HCT116 (cell line): ENCODE measurements at regions not wholly inside any gene's neighbourhood (a gene's known extent, or its start where the extent isn't known, plus 50 kb on each side); places are given as distances from the start of the nearest gene placed in this dataset.

ENCODE experiments used
- ATAC-seq: fragments of 200-7000 bp; cut with Tn5 transposase; 2 replicates; pipeline ENCODE4 v1.9.1; 2020; ENCODE audit warnings: mild to moderate bottlenecking, moderate library complexity
- BruUV-seq: library from RNA; stranded (reverse); fragments of 400-500 nt; replicated peaks from 2 replicates; lab custom pipeline; 2021; lab: Mats Ljungman, UMichigan
- CTCF ChIA-PET: fragments of 300-600 bp; sonication (Branson Sonifier 250); formaldehyde crosslinking; loops from one replicate; lab custom pipeline; 2021; ENCODE audit warnings: antibody characterized with exemption; lab: Charles Lee
- POLR2A ChIA-PET: fragments of 300-600, 350-600 bp; sonication (Branson Sonifier 250); formaldehyde crosslinking; loops from one replicate; lab custom pipeline; 2021; ENCODE audit warnings: antibody characterized with exemption; lab: Charles Lee
- RAD21 ChIA-PET, 2 experiments: fragments of 300-600 bp; sonication (Branson Sonifier 250); formaldehyde crosslinking; loops; one replicate each; lab custom pipeline; 2023; ENCODE audit warnings: low total read pairs in 2 of 2; ENCODE audit not compliant: uncharacterized antibody in 2 of 2, unreplicated experiment in 2 of 2, low non-redundant PET in 1 of 2; lab: Charles Lee
- DNase-seq: peaks from one replicate; pipeline ENCODE4 v3.0.0-alpha.2; 2010; ENCODE audit warnings: low read depth, low spot score
- H2AFZ ChIP-seq: fragments of 200-600 bp; shearing (Covaris generic), sonication (generic); 2 replicates; pipeline ENCODE4 v1.6.1; 2017; ENCODE audit warnings: low read depth, mixed run types, mixed read lengths, antibody characterized with exemption, low read length; ENCODE audit not compliant: poor library complexity, severe bottlenecking
- H3K27ac ChIP-seq: 2 replicates; pipeline ENCODE4 v1.5.1; 2012; ENCODE audit warnings: low read depth, low read length
- H3K27me3 ChIP-seq: fragments of 200-600 bp; sonication (generic); 2 replicates; pipeline ENCODE4 v1.6.1; 2016; ENCODE audit warnings: mixed run types, low read length, mixed read lengths; ENCODE audit not compliant: insufficient read depth
- H3K36me3 ChIP-seq, 2 experiments: fragments of 200-500 bp in 1 of 2; fragments of 200-600 bp in 1 of 2; sonication (Bioruptor generic) in 1 of 2; sonication (generic) in 1 of 2; 2 replicates each; pipeline versions ENCODE4 v1.5.1 to v1.6.1; 2014 to 2016; ENCODE audit warnings: low read length in 2 of 2, inconsistent platforms in 1 of 2, mixed read lengths in 1 of 2, mixed run types in 1 of 2; ENCODE audit not compliant: insufficient read depth in 2 of 2, control insufficient read depth in 1 of 2
- H3K4me1 ChIP-seq, 2 experiments: fragments of 200-600 bp in 1 of 2; sonication (generic) in 1 of 2; 2 replicates each; pipeline versions ENCODE4 v1.5.1 to v1.6.1; 2012 to 2017; ENCODE audit warnings: low read length in 2 of 2, inconsistent platforms in 1 of 2, mild to moderate bottlenecking in 1 of 2, mixed read lengths in 1 of 2, mixed run types in 1 of 2, moderate library complexity in 1 of 2; ENCODE audit not compliant: insufficient read depth in 2 of 2, control insufficient read depth in 1 of 2
- H3K4me2 ChIP-seq: fragments of 200-600 bp; sonication (generic); 2 replicates; pipeline ENCODE4 v1.6.1; 2017; ENCODE audit warnings: mixed run types, low read length, mixed read lengths
- H3K4me3 ChIP-seq, 2 experiments: fragments of 200-600 bp in 1 of 2; sonication (generic) in 1 of 2; replicated peaks in 1 of 2; 2 replicates each; pipeline ENCODE4 v1.5.1; 2011 to 2016; ENCODE audit warnings: low read length in 2 of 2, control low read depth in 1 of 2, low read depth in 1 of 2, mild to moderate bottlenecking in 1 of 2, mixed read lengths in 1 of 2, mixed run types in 1 of 2
- H3K79me2 ChIP-seq: fragments of 200-600 bp; sonication (generic); 2 replicates; pipeline ENCODE4 v1.6.1; 2017; ENCODE audit warnings: mild to moderate bottlenecking, mixed run types, low read length, moderate library complexity, mixed read lengths; ENCODE audit not compliant: insufficient read depth
- H3K9ac ChIP-seq: fragments of 200-600 bp; sonication (generic); 2 replicates; pipeline ENCODE4 v1.6.1; 2016; ENCODE audit warnings: low read length, mixed read lengths
- H3K9me2 ChIP-seq: fragments of 200-600 bp; sonication (generic), shearing (Covaris generic); 2 replicates; pipeline ENCODE4 v1.6.1; 2017; ENCODE audit warnings: mixed run types, mild to moderate bottlenecking, moderate library complexity; ENCODE audit not compliant: insufficient read depth
- H3K9me3 ChIP-seq, 2 experiments: fragments of 200-500 bp in 1 of 2; fragments of 200-600 bp in 1 of 2; sonication (Bioruptor generic) in 1 of 2; sonication (generic) in 1 of 2; 2 replicates each; pipeline ENCODE4 v1.6.1; 2014 to 2017; ENCODE audit warnings: low read length in 2 of 2, mixed read lengths in 2 of 2, inconsistent platforms in 1 of 2, low read depth in 1 of 2, mild to moderate bottlenecking in 1 of 2, mixed run types in 1 of 2, moderate library complexity in 1 of 2; ENCODE audit not compliant: control insufficient read depth in 1 of 2, insufficient read depth in 1 of 2
- H4K20me1 ChIP-seq: fragments of 200-600 bp; sonication (generic), shearing (Covaris generic); 2 replicates; pipeline ENCODE4 v1.6.1; 2017; ENCODE audit warnings: mixed run types, mild to moderate bottlenecking, moderate library complexity; ENCODE audit not compliant: insufficient read depth
- EGR1 ChIP-seq: IDR thresholded peaks from 2 replicates; pipeline ENCODE4 v1.6.1; 2012; ENCODE audit warnings: low read depth
- POLR2A ChIP-seq: IDR thresholded peaks from 2 replicates; pipeline ENCODE4 v1.7.0; 2011; ENCODE audit warnings: borderline replicate concordance; ENCODE audit not compliant: insufficient read depth, insufficient read length; ENCODE audit errors: extremely low read depth
- RAD21 ChIP-seq: IDR thresholded peaks from 2 replicates; pipeline ENCODE4 v1.6.1; 2012; ENCODE audit warnings: low read depth, mild to moderate bottlenecking
- SIN3A ChIP-seq: IDR thresholded peaks from 2 replicates; pipeline ENCODE4 v1.6.1; 2012; ENCODE audit warnings: low read depth
- ZNF274 ChIP-seq: fragments of 200-500 bp; sonication (Bioruptor generic); IDR thresholded peaks from 2 replicates; pipeline ENCODE4 v1.6.1; 2014; ENCODE audit warnings: mild to moderate bottlenecking, low read depth, low read length, inconsistent platforms
- intact Hi-C: fragments of 100-400 bp; cut with micrococcal nuclease; formaldehyde crosslinking; loops from 2 replicates; pipeline ENCODE4 v1.10.0; 2022
- TF ChIP-seq, protein P1 (sequence below), 3 experiments: fragments of 200-600 bp in 1 of 3; sonication (generic) in 1 of 3; IDR thresholded peaks in 2 of 3; conservative IDR thresholded peaks in 1 of 3; 2 replicates each; pipeline ENCODE4 v1.5.1; 2012 to 2017; ENCODE audit warnings: low read depth in 2 of 3, low read length in 2 of 3, antibody characterized with exemption in 1 of 3, borderline replicate concordance in 1 of 3, control low read depth in 1 of 3, mild to moderate bottlenecking in 1 of 3, mixed read lengths in 1 of 3, mixed run types in 1 of 3, moderate library complexity in 1 of 3; ENCODE audit not compliant: insufficient read depth in 1 of 3
- TF ChIP-seq, protein P2 (sequence below): IDR thresholded peaks from 2 replicates; pipeline ENCODE4 v1.6.1; 2012
- TF ChIP-seq, protein P3 (sequence below): IDR thresholded peaks from 2 replicates; pipeline ENCODE4 v1.6.1; 2012

DNA sequence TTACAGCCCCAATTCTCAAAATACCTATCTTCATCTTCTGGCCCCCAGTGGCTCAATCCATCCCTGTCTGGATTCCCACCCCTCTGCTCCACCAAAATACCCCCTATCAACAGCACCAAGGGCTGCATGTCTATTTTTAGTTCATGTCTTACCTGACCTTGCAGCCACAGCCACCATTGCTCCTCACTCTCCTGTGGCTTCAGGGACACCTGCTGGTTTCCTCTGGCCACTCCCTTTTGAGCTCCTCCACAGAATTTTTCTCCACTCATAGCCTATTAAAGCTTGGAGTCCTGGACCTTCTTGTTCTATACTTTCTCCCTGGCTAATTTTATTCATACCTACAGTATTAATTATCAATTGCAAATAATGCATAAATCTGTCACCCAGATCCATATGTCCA is 125.3 kb upstream of the NGF start:
- Histone ChIP-seq H4K20me1 (no peaks in the 10 kb centered on the region), H2AFZ (no peak overlapping the region), H3K27ac (no peak overlapping the region), H3K36me3 (no peaks in the 10 kb centered on the region), H3K4me1 (no peaks in the 10 kb centered on the region), H3K4me3 (no peak overlapping the region), H3K4me2 (no peak overlapping the region), H3K27me3 (no peaks in the 10 kb centered on the region), H3K79me2 (no peaks in the 10 kb centered on the region), H3K9ac (no peak overlapping the region), H3K9me3 (no peaks in the 10 kb centered on the region), H3K9me2 (no peaks in the 10 kb centered on the region)
- DNase-seq (no peak), ATAC-seq (peak; percentile 66)
- intact Hi-C loops: loop anchor here (1.0 to 10.0 kb wide), 2 partner anchors 189 to 324 kb away; no protein-coding TSS in a partner anchor
- CTCF ChIA-PET: interaction anchor here (1.0 to 1.4 kb wide), 6 partner anchors 132 to 410 kb away, joined by 3 to 21 read pairs (median 4); no protein-coding TSS in a partner anchor
- POLR2A ChIA-PET: no interaction called here
- BruUV-seq: no TSS peak
- RAD21 ChIA-PET: interaction anchor here (1.0 kb wide), 4 partner anchors 321 to 327 kb away, joined by 3 to 5 read pairs (median 4); no protein-coding TSS in a partner anchor
- peak; percentile 77 for TF ChIP-seq RAD21
- TF ChIP-seq, protein P1, sequence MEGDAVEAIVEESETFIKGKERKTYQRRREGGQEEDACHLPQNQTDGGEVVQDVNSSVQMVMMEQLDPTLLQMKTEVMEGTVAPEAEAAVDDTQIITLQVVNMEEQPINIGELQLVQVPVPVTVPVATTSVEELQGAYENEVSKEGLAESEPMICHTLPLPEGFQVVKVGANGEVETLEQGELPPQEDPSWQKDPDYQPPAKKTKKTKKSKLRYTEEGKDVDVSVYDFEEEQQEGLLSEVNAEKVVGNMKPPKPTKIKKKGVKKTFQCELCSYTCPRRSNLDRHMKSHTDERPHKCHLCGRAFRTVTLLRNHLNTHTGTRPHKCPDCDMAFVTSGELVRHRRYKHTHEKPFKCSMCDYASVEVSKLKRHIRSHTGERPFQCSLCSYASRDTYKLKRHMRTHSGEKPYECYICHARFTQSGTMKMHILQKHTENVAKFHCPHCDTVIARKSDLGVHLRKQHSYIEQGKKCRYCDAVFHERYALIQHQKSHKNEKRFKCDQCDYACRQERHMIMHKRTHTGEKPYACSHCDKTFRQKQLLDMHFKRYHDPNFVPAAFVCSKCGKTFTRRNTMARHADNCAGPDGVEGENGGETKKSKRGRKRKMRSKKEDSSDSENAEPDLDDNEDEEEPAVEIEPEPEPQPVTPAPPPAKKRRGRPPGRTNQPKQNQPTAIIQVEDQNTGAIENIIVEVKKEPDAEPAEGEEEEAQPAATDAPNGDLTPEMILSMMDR (IDR thresholded peaks at IDR 0.05 in 2 of 3, conservative IDR thresholded peaks at IDR 0.05 in 1 of 3; ENCODE audit: borderline replicate concordance in 1 of 3, insufficient read depth in 1 of 3, low read depth in 2 of 3, low read length in 2 of 3): peak; percentile 20 to 44 (median 31); a peak in 4 of 6 replicates
- TF ChIP-seq, protein P2, sequence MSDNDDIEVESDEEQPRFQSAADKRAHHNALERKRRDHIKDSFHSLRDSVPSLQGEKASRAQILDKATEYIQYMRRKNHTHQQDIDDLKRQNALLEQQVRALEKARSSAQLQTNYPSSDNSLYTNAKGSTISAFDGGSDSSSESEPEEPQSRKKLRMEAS: no peak

DNA sequence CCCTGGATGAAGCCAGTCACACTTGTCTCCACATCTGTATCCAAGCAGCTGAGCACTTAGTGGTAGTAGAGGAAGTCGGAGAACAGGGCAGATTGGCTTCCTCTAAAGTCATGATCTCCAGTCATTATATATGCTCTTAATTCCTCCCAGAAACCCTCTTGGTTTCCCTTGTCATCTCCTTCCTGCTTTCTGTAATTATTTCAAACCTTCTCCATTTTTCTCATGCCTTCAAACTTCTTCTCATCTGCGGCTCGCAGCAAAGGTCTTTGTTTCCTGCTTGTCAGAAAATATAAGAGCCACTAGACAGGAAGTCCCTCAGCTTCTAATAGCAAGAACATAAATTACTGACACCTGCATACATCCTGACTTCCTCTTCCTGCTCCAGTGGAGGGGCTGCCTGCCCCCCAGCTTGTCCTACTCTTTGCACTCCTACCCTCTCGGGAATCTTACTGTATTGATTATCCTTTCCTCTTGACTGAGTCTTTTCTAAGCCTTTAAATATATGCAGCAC is 124.6 kb upstream of the NGF start:
- H3K9ac ChIP-seq: no peak overlapping the region
- no peak overlapping the region for H2AFZ ChIP-seq
- no peaks in the 10 kb centered on the region for H3K27me3 ChIP-seq
- H3K79me2 ChIP-seq: no peaks in the 10 kb centered on the region
- TF ChIP-seq, protein P3, sequence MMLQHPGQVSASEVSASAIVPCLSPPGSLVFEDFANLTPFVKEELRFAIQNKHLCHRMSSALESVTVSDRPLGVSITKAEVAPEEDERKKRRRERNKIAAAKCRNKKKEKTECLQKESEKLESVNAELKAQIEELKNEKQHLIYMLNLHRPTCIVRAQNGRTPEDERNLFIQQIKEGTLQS: no peak
- TF ChIP-seq, protein P2: no peak
- TF ChIP-seq POLR2A: no peak
- TF ChIP-seq RAD21: no peak
- TF ChIP-seq ZNF274: no peak
- TF ChIP-seq SIN3A: no peak
- TF ChIP-seq EGR1: no peak
- intact Hi-C loops: loop anchor here (1.0 to 10.0 kb wide), 2 partner anchors 188 to 323 kb away; no protein-coding TSS in a partner anchor
- H3K4me3 ChIP-seq: no peak overlapping the region
- ChIA-PET RAD21 (no interaction called here), POLR2A (no interaction called here), CTCF (interaction anchor here (1.2 kb wide), 1 partner anchor 324 kb away, joined by 3 read pairs; no protein-coding TSS in a partner anchor)
- H3K27ac ChIP-seq: no peak overlapping the region
- ATAC-seq (no peak), DNase-seq (no peak)
- no peak overlapping the region for H3K4me2 ChIP-seq
- no peaks in the 10 kb centered on the region for H3K36me3 ChIP-seq
- no peaks in the 10 kb centered on the region for H3K4me1 ChIP-seq
- H3K9me3 ChIP-seq: no peaks in the 10 kb centered on the region
- BruUV-seq: no TSS peak
- no peaks in the 10 kb centered on the region for H4K20me1 ChIP-seq
- no peaks in the 10 kb centered on the region for H3K9me2 ChIP-seq
